Right lobe of liver (tissue), 4 donors: ENCODE measurements at regions not wholly inside any gene's neighbourhood (a gene's known extent, or its start where the extent isn't known, plus 50 kb on each side); places are given as distances from the start of the nearest gene placed in this dataset.

ENCODE experiments used
- CTCF ChIP-seq, 4 donors: fragments of 200-600 bp in 3 of 4; fragments of 450-650 bp in 1 of 4; IDR thresholded peaks; one replicate each; pipeline versions ENCODE4 v1.5.1 to v1.8.0; 2016 to 2022; ENCODE audit warnings: antibody characterized with exemption in 4 of 4, mild to moderate bottlenecking in 2 of 4
- POLR2A ChIP-seq: fragments of 450-650 bp; IDR thresholded peaks from one replicate; pipeline ENCODE4 v1.6.1; 2017; ENCODE audit warnings: antibody characterized with exemption, mild to moderate bottlenecking
- donor health status: DM: no; HTN: no; CAD: no.
- donor health status: DM: no; HTN: no; CAD: no.
- donor health status: DM: no; HTN: yes; CAD: no.

- TF ChIP-seq POLR2A (no peak), CTCF (IDR thresholded peaks at IDR 0.05) (no peak)
Measured at GRCh38 chr5:107739661-107740060, 68.9 kb upstream of the EFNA5 start.
